ENCODE measurements at regions not wholly inside any gene's neighbourhood (a gene's known extent, or its start where the extent isn't known, plus 50 kb on each side); places are given as distances from the start of the nearest gene placed in this dataset.

DNA sequence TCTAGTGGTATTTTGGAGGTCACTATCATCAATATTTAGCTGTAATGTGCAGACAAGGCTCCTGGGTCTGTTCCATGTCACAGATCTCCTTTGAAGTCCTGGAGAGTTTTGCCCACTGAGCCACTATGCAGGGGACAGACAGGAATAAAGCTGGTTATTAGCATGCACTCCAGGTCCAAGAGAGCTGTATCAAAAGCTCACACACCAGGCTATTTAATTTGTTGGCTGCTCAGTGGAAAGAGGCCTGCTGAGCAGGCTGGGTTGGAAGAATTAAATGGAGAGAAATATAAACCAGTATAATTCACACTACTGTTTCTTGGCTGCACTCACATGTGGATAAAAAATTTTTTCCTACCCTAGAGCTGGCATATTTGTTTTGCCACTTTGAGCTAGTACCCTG is 113.8 kb upstream of the TAF11L2 start:
- H3K27ac ChIP-seq (ENCODE audit: insufficient read depth in 1 of 2, low read depth in 1 of 2, low read length in 2 of 2, poor library complexity in 1 of 2, severe bottlenecking in 2 of 2), result no peak overlapping the region
- H3K4me1 ChIP-seq (ENCODE audit: control extremely low read depth in 1 of 4, control insufficient read depth in 4 of 4, insufficient read depth in 4 of 4, low read length in 3 of 4), result no peaks in the 10 kb centered on the region
- no peak for DNase-seq
- peaks cover 0 to 3% (median 0%) of the 10 kb centered on the region in 5 experiments for H3K9me3 ChIP-seq (ENCODE audit: control extremely low read depth in 1 of 5, control insufficient read depth in 4 of 5, insufficient read depth in 2 of 5, low read depth in 1 of 5, low read length in 4 of 5)
- no peak overlapping the region for H3K4me3 ChIP-seq (ENCODE audit: control insufficient read depth in 1 of 7, extremely low read depth in 1 of 7, insufficient read depth in 4 of 7, low read depth in 2 of 7, low read length in 6 of 7)
- no peaks in the 10 kb centered on the region for H3K27me3 ChIP-seq (replicated peaks in 2 of 5; ENCODE audit: control insufficient read depth in 4 of 5, insufficient read depth in 5 of 5, low read length in 4 of 5)
- ChIA-PET POLR2A (no interaction called here), CTCF (interaction anchor here (0.8 to 1.7 kb wide), 2 partner anchors 18 to 28 kb away, joined by 3 to 5 read pairs; no protein-coding TSS in a partner anchor)
- no peaks in the 10 kb centered on the region for H3K36me3 ChIP-seq (ENCODE audit: control insufficient read depth in 4 of 4, insufficient read depth in 4 of 4, low read length in 3 of 4)

- H3K4me3 ChIP-seq (ENCODE audit: control insufficient read depth in 1 of 7, extremely low read depth in 1 of 7, insufficient read depth in 4 of 7, low read depth in 2 of 7, low read length in 6 of 7), result no peak overlapping the region
- CTCF ChIA-PET, result no interaction called here
- no peaks in the 10 kb centered on the region for H3K4me1 ChIP-seq (ENCODE audit: control extremely low read depth in 1 of 4, control insufficient read depth in 4 of 4, insufficient read depth in 4 of 4, low read length in 3 of 4)
- no peak for DNase-seq
- no peak overlapping the region for H3K27ac ChIP-seq (ENCODE audit: insufficient read depth in 1 of 2, low read depth in 1 of 2, low read length in 2 of 2, poor library complexity in 1 of 2, severe bottlenecking in 2 of 2)
- 100% methylated on average over 1 of the region's 1 CpG for WGBS (ENCODE audit: insufficient coverage)
- POLR2A ChIA-PET, result no interaction called here
- H3K9me3 ChIP-seq (ENCODE audit: control extremely low read depth in 1 of 5, control insufficient read depth in 4 of 5, insufficient read depth in 2 of 5, low read depth in 1 of 5, low read length in 4 of 5), result peaks cover 0 to 3% (median 0%) of the 10 kb centered on the region in 5 experiments
- H3K36me3 ChIP-seq (ENCODE audit: control insufficient read depth in 4 of 4, insufficient read depth in 4 of 4, low read length in 3 of 4), result no peaks in the 10 kb centered on the region
- no peaks in the 10 kb centered on the region for H3K27me3 ChIP-seq (replicated peaks in 2 of 5; ENCODE audit: control insufficient read depth in 4 of 5, insufficient read depth in 5 of 5, low read length in 4 of 5)
Observed at GRCh38 chr5:17388717-17389116, 109.3 kb upstream of the TAF11L2 start.

- peaks cover 0 to 5% (median 0%) of the 10 kb centered on the region in 5 experiments for H3K9me3 ChIP-seq (ENCODE audit: control extremely low read depth in 1 of 5, control insufficient read depth in 4 of 5, insufficient read depth in 2 of 5, low read depth in 1 of 5, low read length in 4 of 5)
- H3K4me3 ChIP-seq (ENCODE audit: control insufficient read depth in 1 of 7, extremely low read depth in 1 of 7, insufficient read depth in 4 of 7, low read depth in 2 of 7, low read length in 6 of 7), result no peak overlapping the region
- ChIA-PET CTCF (no interaction called here), POLR2A (no interaction called here)
- H3K27me3 ChIP-seq (replicated peaks in 2 of 5; ENCODE audit: control insufficient read depth in 4 of 5, insufficient read depth in 5 of 5, low read length in 4 of 5), result no peaks in the 10 kb centered on the region
- DNase-seq, result no peak
- peaks cover 5 to 16% (median 12%) of the 10 kb centered on the region in 4 experiments for H3K4me1 ChIP-seq (ENCODE audit: control extremely low read depth in 1 of 4, control insufficient read depth in 4 of 4, insufficient read depth in 4 of 4, low read length in 3 of 4)
- 100% methylated on average over 1 of the region's 1 CpG for WGBS (ENCODE audit: insufficient coverage)
- no peaks in the 10 kb centered on the region for H3K36me3 ChIP-seq (ENCODE audit: control insufficient read depth in 4 of 4, insufficient read depth in 4 of 4, low read length in 3 of 4)
- no peak overlapping the region for H3K27ac ChIP-seq (ENCODE audit: insufficient read depth in 1 of 2, low read depth in 1 of 2, low read length in 2 of 2, poor library complexity in 1 of 2, severe bottlenecking in 2 of 2)
Observed at GRCh38 chr5:17394086-17394485, 103.9 kb upstream of the TAF11L2 start.

- ChIA-PET CTCF (no interaction called here), POLR2A (no interaction called here)
- H3K27me3 ChIP-seq (replicated peaks in 2 of 5; ENCODE audit: control insufficient read depth in 4 of 5, insufficient read depth in 5 of 5, low read length in 4 of 5), result no peaks in the 10 kb centered on the region
- no peaks in the 10 kb centered on the region for H3K36me3 ChIP-seq (ENCODE audit: control insufficient read depth in 4 of 4, insufficient read depth in 4 of 4, low read length in 3 of 4)
- peaks cover 0 to 5% (median 0%) of the 10 kb centered on the region in 5 experiments for H3K9me3 ChIP-seq (ENCODE audit: control extremely low read depth in 1 of 5, control insufficient read depth in 4 of 5, insufficient read depth in 2 of 5, low read depth in 1 of 5, low read length in 4 of 5)
- no peak overlapping the region for H3K27ac ChIP-seq (ENCODE audit: insufficient read depth in 1 of 2, low read depth in 1 of 2, low read length in 2 of 2, poor library complexity in 1 of 2, severe bottlenecking in 2 of 2)
- WGBS (ENCODE audit: insufficient coverage), result 100% methylated on average over 3 of the region's 5 CpGs
- H3K4me3 ChIP-seq (ENCODE audit: control insufficient read depth in 1 of 7, extremely low read depth in 1 of 7, insufficient read depth in 4 of 7, low read depth in 2 of 7, low read length in 6 of 7), result no peak overlapping the region
- H3K4me1 ChIP-seq (ENCODE audit: control extremely low read depth in 1 of 4, control insufficient read depth in 4 of 4, insufficient read depth in 4 of 4, low read length in 3 of 4), result peaks cover 7 to 26% (median 21%) of the 10 kb centered on the region in 4 experiments
- no peak for DNase-seq
Observed at GRCh38 chr5:17395106-17395880, 102.7 kb upstream of the TAF11L2 start.

GRCh38 chr5:17396247-17396646 is 101.8 kb upstream of the TAF11L2 start:
- H3K4me1 ChIP-seq (ENCODE audit: control extremely low read depth in 1 of 4, control insufficient read depth in 4 of 4, insufficient read depth in 4 of 4, low read length in 3 of 4), result peaks cover 14 to 36% (median 27%) of the 10 kb centered on the region in 4 experiments
- no peak for DNase-seq
- H3K4me3 ChIP-seq (ENCODE audit: control insufficient read depth in 1 of 7, extremely low read depth in 1 of 7, insufficient read depth in 4 of 7, low read depth in 2 of 7, low read length in 6 of 7), result no peak overlapping the region
- H3K36me3 ChIP-seq (ENCODE audit: control insufficient read depth in 4 of 4, insufficient read depth in 4 of 4, low read length in 3 of 4), result no peaks in the 10 kb centered on the region
- H3K9me3 ChIP-seq (ENCODE audit: control extremely low read depth in 1 of 5, control insufficient read depth in 4 of 5, insufficient read depth in 2 of 5, low read depth in 1 of 5, low read length in 4 of 5), result peaks cover 0 to 5% (median 0%) of the 10 kb centered on the region in 5 experiments
- ChIA-PET POLR2A (no interaction called here), CTCF (no interaction called here)
- 100% methylated on average over 2 of the region's 4 CpGs for WGBS (ENCODE audit: insufficient coverage)
- H3K27ac ChIP-seq (ENCODE audit: insufficient read depth in 1 of 2, low read depth in 1 of 2, low read length in 2 of 2, poor library complexity in 1 of 2, severe bottlenecking in 2 of 2), result no peak overlapping the region
- H3K27me3 ChIP-seq (replicated peaks in 2 of 5; ENCODE audit: control insufficient read depth in 4 of 5, insufficient read depth in 5 of 5, low read length in 4 of 5), result no peaks in the 10 kb centered on the region

- Histone ChIP-seq H3K27me3 (replicated peaks in 2 of 5; ENCODE audit: control insufficient read depth in 4 of 5, insufficient read depth in 5 of 5, low read length in 4 of 5) (no peaks in the 10 kb centered on the region), H3K9me3 (ENCODE audit: control extremely low read depth in 1 of 5, control insufficient read depth in 4 of 5, insufficient read depth in 2 of 5, low read depth in 1 of 5, low read length in 4 of 5) (peaks cover 0 to 5% (median 0%) of the 10 kb centered on the region in 5 experiments), H3K4me1 (ENCODE audit: control extremely low read depth in 1 of 4, control insufficient read depth in 4 of 4, insufficient read depth in 4 of 4, low read length in 3 of 4) (peaks cover 19 to 48% (median 33%) of the 10 kb centered on the region in 4 experiments), H3K27ac (ENCODE audit: insufficient read depth in 1 of 2, low read depth in 1 of 2, low read length in 2 of 2, poor library complexity in 1 of 2, severe bottlenecking in 2 of 2) (no peak overlapping the region), H3K36me3 (ENCODE audit: control insufficient read depth in 4 of 4, insufficient read depth in 4 of 4, low read length in 3 of 4) (no peaks in the 10 kb centered on the region), H3K4me3 (ENCODE audit: control insufficient read depth in 1 of 7, extremely low read depth in 1 of 7, insufficient read depth in 4 of 7, low read depth in 2 of 7, low read length in 6 of 7) (no peak overlapping the region)
- WGBS (ENCODE audit: insufficient coverage), result no CpG with 5 or more reads among the region's 4 CpGs
- ChIA-PET CTCF (interaction anchor here (1.2 kb wide), 1 partner anchor 906 kb away, joined by 3 read pairs; no protein-coding TSS in a partner anchor), POLR2A (no interaction called here)
- peak; percentile 22 to 72 (median 60) for DNase-seq
Observed at GRCh38 chr5:17398431-17398830, 99.6 kb upstream of the TAF11L2 start.
